HL-60 (cell line): ENCODE measurements at regions not wholly inside any gene's neighbourhood (a gene's known extent, or its start where the extent isn't known, plus 50 kb on each side); places are given as distances from the start of the nearest gene placed in this dataset.

ENCODE experiments used
- DNase-seq, 2 experiments: peaks; one replicate each; pipeline ENCODE4 v3.0.0-alpha.2; 2010 to 2020; ENCODE audit warnings: low read depth in 1 of 2, low spot score in 1 of 2
- H3K27ac ChIP-seq: fragments of 250-450 bp; sonication (Bioruptor Pico); replicated peaks from 2 replicates; pipeline ENCODE4 v1.5.1; 2020; ENCODE audit warnings: mild to moderate bottlenecking, moderate library complexity
- H3K27me3 ChIP-seq: fragments of 250-450 bp; sonication (Bioruptor Pico); 2 replicates; pipeline ENCODE4 v1.5.1; 2021; ENCODE audit warnings: mild to moderate bottlenecking, moderate library complexity; ENCODE audit not compliant: insufficient read depth, poor library complexity, severe bottlenecking
- H3K4me3 ChIP-seq: replicated peaks from 2 replicates; pipeline ENCODE4 v1.5.1; 2011; ENCODE audit warnings: mild to moderate bottlenecking, control low read depth, low read length; ENCODE audit not compliant: insufficient read depth
- GABPA ChIP-seq: IDR thresholded peaks from 2 replicates; pipeline ENCODE4 v1.6.1; 2012; ENCODE audit warnings: low read depth
- POLR2AphosphoS5 ChIP-seq: IDR thresholded peaks from 2 replicates; pipeline ENCODE4 v1.6.1; 2012; ENCODE audit warnings: low read depth
- SPI1 ChIP-seq: IDR thresholded peaks from 2 replicates; pipeline ENCODE4 v1.6.1; 2012; ENCODE audit warnings: low read depth, mild to moderate bottlenecking, borderline replicate concordance
- TF ChIP-seq, protein P1 (sequence below): IDR thresholded peaks from 2 replicates; pipeline ENCODE4 v1.6.1; 2012; ENCODE audit warnings: low read depth; ENCODE audit not compliant: insufficient replicate concordance
- TF ChIP-seq, protein P2 (sequence below): IDR thresholded peaks from one replicate; pipeline ENCODE4 v1.5.1; 2011; ENCODE audit warnings: low read length, control low read depth, inconsistent platforms; ENCODE audit not compliant: insufficient read depth

DNA sequence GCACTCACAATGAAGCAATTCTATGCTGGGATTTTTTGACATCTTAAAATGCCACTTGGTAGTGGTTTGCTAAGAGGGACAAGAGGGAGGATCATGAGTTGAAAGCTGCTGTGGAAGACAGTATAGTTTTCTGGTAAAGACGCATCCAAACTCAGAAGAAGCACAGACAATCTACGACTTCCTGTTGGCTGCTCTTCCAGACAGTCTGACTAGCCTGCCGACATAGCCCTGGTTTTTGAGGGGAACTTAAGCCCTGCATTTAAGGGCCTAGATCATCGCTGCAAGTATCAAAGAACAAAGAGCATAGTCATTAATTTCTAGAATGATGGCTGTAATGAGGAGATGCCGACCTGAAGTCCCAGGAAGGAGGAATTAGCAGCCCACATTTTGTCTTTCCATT lies 99.9 kb upstream of the IKZF1 start:
- no peak for DNase-seq
- H3K4me3 ChIP-seq = no peak overlapping the region
- no peak for TF ChIP-seq GABPA
- TF ChIP-seq POLR2AphosphoS5 = no peak
- TF ChIP-seq, protein P1, sequence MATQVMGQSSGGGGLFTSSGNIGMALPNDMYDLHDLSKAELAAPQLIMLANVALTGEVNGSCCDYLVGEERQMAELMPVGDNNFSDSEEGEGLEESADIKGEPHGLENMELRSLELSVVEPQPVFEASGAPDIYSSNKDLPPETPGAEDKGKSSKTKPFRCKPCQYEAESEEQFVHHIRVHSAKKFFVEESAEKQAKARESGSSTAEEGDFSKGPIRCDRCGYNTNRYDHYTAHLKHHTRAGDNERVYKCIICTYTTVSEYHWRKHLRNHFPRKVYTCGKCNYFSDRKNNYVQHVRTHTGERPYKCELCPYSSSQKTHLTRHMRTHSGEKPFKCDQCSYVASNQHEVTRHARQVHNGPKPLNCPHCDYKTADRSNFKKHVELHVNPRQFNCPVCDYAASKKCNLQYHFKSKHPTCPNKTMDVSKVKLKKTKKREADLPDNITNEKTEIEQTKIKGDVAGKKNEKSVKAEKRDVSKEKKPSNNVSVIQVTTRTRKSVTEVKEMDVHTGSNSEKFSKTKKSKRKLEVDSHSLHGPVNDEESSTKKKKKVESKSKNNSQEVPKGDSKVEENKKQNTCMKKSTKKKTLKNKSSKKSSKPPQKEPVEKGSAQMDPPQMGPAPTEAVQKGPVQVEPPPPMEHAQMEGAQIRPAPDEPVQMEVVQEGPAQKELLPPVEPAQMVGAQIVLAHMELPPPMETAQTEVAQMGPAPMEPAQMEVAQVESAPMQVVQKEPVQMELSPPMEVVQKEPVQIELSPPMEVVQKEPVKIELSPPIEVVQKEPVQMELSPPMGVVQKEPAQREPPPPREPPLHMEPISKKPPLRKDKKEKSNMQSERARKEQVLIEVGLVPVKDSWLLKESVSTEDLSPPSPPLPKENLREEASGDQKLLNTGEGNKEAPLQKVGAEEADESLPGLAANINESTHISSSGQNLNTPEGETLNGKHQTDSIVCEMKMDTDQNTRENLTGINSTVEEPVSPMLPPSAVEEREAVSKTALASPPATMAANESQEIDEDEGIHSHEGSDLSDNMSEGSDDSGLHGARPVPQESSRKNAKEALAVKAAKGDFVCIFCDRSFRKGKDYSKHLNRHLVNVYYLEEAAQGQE = no peak
- TF ChIP-seq, protein P2, sequence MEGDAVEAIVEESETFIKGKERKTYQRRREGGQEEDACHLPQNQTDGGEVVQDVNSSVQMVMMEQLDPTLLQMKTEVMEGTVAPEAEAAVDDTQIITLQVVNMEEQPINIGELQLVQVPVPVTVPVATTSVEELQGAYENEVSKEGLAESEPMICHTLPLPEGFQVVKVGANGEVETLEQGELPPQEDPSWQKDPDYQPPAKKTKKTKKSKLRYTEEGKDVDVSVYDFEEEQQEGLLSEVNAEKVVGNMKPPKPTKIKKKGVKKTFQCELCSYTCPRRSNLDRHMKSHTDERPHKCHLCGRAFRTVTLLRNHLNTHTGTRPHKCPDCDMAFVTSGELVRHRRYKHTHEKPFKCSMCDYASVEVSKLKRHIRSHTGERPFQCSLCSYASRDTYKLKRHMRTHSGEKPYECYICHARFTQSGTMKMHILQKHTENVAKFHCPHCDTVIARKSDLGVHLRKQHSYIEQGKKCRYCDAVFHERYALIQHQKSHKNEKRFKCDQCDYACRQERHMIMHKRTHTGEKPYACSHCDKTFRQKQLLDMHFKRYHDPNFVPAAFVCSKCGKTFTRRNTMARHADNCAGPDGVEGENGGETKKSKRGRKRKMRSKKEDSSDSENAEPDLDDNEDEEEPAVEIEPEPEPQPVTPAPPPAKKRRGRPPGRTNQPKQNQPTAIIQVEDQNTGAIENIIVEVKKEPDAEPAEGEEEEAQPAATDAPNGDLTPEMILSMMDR = no peak
- TF ChIP-seq SPI1 = no peak
- no peak overlapping the region for H3K27ac ChIP-seq
- H3K27me3 ChIP-seq = no peaks in the 10 kb centered on the region

DNA sequence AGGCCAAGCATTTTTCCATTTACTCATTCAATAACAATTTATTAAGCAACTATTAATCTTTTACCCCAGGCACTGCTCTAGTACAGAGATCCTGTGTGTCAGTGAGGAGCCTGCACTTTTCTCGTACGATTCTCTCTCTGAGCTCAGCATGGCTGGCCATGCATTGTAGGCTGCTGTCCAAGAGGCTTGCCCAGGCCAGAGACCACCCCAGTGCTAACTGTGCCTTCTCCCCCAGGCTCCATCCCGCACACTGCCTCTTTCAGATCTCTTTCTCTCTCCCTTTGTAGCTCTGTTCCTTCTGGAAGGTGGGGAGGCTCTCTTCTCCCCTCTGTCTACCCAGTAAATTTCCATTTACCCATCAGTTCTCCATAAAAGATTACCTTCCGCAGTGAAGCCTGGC lies 101.0 kb upstream of the IKZF1 start:
- no peak overlapping the region for H3K4me3 ChIP-seq
- DNase-seq = no peak
- H3K27me3 ChIP-seq = no peaks in the 10 kb centered on the region
- TF ChIP-seq, protein P2 = no peak
- TF ChIP-seq SPI1 = no peak
- no peak for TF ChIP-seq GABPA
- TF ChIP-seq, protein P1 = no peak
- TF ChIP-seq POLR2AphosphoS5 = no peak
- no peak overlapping the region for H3K27ac ChIP-seq

DNA sequence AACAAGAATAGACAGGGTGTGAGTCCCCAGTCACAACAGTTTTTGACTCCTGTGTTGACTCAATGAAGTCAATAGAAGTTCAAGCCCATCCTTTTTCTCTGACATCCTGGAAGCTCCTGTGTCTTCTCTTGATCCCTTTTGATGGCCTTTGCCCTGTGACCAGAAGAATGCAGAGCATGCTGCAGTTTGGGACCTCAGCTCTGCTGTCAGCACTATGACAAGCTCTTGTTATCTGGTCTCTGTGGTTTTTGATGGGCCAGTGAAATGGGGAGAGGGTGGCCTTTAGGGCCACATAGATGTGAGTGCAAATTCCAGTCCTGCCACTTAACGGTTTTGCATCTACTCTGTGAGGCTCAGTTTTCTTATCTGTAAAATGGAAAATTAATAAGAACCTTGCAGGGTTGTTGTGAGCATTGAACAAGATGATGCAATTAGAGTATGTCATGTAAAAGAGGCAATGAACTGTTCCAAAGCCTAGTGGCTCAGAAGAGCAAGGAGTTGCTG lies 102.4 kb upstream of the IKZF1 start:
- Histone ChIP-seq H3K4me3 (no peak overlapping the region), H3K27ac (no peak overlapping the region), H3K27me3 (no peaks in the 10 kb centered on the region)
- DNase-seq = no peak
- TF ChIP-seq SPI1 (no peak), GABPA (no peak), POLR2AphosphoS5 (no peak)
- TF ChIP-seq, protein P2 = no peak
- TF ChIP-seq, protein P1 = no peak
